ENCODE measurements at regions not wholly inside any gene's neighbourhood (a gene's known extent, or its start where the extent isn't known, plus 50 kb on each side); places are given as distances from the start of the nearest gene placed in this dataset.
"Not testable (repeated sequence)": the region's sequence is repeated elsewhere in the genome, so short reads cannot be mapped to it uniquely, and the experiment has no call there.

DNA sequence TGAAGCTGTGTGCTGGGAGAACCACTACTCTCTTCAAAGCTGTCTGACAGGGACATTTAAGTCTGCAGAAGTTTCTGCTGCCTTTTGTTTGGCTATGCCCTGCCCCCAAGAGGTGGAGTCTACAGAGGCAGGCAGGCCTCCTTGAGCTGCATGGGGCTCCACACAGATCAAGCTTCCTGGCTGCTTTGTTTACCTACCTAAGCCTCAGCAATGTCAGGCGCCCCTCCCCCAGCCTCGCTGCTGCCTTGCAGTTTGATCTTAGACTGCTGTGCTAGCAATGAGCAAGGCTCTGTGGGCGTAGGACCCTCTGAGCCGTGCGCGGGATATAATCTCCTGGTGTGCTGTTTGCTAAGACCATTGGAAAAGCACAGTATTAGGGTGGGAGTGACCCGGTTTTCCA lies 103.3 kb upstream of the SALL1 start:
- DNase-seq (ENCODE audit: low spot score), result not testable (repeated sequence)

DNA sequence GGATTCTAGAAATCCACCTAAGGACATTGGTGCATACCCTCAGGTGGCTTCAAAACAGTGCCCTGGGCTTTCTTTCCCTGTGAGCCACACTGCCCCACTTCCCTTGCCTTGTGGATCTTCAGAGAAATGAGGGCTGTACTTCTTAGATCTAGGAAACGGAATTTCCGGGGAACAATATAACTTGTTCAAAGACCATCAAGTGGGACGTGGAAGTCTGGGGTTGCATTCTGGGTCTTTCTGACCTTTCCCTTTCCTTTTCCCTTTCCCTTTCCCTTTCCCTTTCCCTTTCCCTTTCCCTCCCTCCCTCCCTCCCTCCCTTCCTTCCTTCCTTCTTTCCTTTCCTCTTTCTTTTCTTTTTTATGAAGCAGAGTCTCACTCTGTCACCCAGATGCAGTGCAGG lies 97.1 kb upstream of the SALL1 start:
- DNase-seq (ENCODE audit: low spot score), result no peak

DNA sequence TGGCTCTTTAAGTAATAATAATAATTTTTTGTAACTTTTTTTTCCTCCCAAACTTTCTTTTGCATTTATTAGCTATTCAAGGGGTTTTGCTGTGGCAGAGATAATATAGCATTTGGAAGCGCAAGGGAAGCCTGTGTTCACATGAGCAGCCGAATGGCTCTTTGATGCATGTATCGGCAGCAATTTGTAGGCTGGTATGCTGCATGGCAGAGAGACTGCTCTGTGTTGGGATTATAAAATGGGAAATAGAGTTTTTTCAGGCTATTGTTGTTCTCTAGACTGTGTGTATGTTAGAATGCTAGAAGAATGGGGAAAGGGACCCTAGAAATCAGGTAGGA lies 94.6 kb upstream of the SALL1 start:
- no peak for DNase-seq (ENCODE audit: low spot score)

DNA sequence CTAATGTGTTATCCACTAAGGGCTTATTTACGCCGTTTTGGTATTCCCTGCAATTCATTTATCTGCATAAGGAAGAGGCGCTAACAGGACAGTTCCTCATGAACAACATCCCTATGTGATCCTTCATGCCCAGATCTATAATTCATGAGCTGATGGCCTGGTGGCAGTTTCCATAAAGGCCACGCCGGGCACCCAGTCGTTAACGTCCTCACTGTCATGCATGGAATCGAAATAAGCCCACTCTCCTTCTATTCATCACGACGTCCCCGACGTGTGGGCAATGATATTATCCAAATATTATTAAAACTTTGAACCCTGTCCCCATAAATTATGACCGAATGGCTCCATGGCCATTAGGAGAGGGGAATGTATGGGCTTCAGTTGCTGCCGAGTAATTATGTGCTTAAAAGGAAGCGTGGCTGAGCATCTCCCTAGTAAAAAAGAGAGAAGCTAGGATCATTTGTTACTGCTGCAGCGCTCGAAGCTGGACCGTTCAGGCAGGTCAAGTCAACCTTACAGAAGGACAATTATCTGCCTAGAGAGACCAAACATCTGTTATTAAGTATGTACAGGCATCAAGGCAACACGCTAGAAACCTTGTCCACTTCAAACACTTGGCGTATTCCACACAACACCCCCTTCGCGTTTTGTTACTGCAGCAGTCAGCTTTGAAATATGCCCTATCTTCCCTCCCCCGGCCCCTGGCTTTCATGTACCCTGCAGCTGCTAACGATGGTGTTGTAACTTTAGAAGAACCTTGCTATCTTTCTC lies 94.0 kb upstream of the SALL1 start:
- DNase-seq (ENCODE audit: low spot score), result no peak

DNA sequence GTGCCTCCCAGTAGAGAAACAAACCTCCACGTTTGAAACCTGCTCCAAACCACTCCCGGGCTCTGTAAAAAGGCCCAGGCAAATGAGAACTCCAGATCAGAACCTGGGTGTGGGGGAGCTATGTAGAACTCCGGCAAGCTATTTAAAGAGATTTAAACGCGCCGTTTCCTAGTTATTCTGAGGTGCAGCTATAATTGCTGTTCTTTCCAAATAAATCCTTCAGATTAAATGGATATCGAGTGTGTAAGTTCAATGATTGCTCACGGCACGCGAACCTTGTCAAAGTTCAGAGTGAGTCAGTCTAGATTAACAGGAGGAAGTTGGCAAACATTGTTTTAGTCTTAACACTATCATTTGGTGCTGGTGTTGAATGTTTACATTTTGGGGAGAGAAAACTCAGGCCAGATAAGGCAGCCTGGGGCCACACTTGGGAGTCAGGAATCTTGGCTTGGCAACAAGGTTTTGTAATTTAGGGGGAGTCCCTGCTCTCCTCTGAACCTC lies 92.9 kb upstream of the SALL1 start:
- no peak for DNase-seq (ENCODE audit: low spot score)

- DNase-seq (ENCODE audit: low spot score), result no peak
Measured at GRCh38 chr16:51242296-51242994, 91.4 kb upstream of the SALL1 start.

- no peak for DNase-seq (ENCODE audit: low spot score)
Measured at GRCh38 chr16:51239196-51239595, 88.1 kb upstream of the SALL1 start.

DNA sequence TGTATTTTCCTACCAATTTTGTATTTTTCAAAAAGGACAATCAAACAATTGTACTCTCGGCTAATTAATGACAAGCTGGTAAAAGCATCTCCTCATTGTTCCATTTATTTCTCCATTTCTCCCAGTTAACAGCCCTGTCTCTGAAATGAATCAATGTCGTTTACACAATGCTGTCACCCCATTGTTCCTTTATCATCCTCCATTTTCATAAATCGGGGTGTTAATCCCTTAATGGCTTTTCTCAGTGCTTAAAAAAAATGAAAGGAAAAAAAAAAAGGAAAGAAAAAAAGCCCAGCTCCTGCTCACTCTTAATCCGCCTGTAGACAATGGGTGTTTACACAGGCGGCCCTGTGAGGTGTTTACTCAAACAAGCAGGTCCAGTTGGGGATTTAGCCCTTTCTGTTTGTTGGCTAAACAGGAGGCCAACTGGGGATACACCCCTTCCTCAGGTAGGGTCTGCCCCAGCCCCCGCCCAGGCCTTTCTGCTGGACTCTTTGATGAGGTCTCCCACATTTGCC lies 86.8 kb upstream of the SALL1 start:
- no peak for DNase-seq (ENCODE audit: low spot score)

GRCh38 chr16:51237207-51237606 lies 86.1 kb upstream of the SALL1 start:
- DNase-seq (ENCODE audit: low spot score), result no peak

DNA sequence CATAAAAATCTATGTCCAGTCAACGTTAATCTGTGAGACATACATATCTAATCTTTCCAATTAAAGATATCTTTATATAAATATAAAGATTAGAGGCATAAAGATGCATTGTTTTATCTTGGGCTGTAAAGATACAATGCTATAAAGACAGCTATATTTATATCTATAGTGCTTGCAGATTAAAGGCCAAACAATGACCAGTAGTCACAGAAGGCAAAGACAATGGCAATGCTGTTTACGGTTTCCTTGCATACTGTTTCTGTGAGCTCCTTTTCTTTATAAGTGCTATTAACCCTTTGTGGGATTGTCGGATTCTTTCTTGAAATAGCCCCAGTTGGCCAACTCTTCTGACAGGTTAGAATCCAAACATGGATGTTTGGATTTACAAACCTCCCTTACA lies 85.5 kb upstream of the SALL1 start:
- DNase-seq (ENCODE audit: low spot score), result no peak

- no peak for DNase-seq (ENCODE audit: low spot score)
Measured at GRCh38 chr16:51231702-51232101, 80.6 kb upstream of the SALL1 start.

GRCh38 chr16:51230035-51230434 lies 79.0 kb upstream of the SALL1 start:
- not testable (repeated sequence) for DNase-seq (ENCODE audit: low spot score)

GRCh38 chr16:51228097-51228659 lies 77.1 kb upstream of the SALL1 start:
- no peak for DNase-seq (ENCODE audit: low spot score)

DNA sequence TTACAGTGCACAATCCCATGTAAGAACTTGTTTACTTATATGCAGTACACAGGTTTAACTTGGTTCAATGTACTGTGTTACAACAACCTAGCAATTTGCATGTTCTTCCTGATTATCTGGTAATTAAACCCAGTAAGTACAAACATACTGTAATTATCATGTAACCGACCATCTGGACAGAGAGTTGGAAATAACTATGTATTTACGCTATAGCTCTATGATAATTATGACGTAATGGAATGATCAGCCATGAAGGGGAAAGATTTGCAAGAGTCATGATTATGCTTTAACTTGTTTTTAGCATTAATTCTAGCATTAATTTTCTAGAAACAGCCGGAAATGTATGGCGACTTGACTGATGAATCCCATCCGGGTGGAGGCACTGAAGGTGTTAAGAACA lies 74.8 kb upstream of the SALL1 start:
- no peak for DNase-seq (ENCODE audit: low spot score)

GRCh38 chr16:51224317-51224716 lies 73.2 kb upstream of the SALL1 start:
- DNase-seq (ENCODE audit: low spot score), result no peak

DNA sequence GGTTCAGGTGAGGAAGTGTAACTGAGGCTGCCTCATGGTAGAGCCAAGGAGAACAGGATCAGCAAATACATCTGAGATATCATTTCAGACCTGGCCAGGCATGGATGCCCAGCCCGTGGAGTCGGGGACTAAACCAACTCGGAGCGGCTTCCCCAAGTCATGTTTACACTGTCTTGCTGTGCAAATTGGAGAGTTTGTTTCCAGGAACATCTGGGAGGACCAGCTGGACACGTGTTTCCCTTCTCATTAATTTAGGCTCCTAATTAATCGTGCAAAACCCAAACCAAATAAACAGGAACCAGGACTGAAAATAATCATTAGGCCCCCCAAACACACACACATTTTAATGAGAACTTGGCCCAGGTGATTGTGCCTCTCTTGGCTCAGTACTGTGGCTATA lies 70.9 kb upstream of the SALL1 start:
- no peak for DNase-seq (ENCODE audit: low spot score)

GRCh38 chr16:51211148-51211547 lies 60.1 kb upstream of the SALL1 start:
- no peak for DNase-seq (ENCODE audit: low spot score)

GRCh38 chr16:51210087-51210486 lies 59.0 kb upstream of the SALL1 start:
- no peak for DNase-seq (ENCODE audit: low spot score)

GRCh38 chr16:51201604-51202003 lies 50.5 kb upstream of the SALL1 start:
- no peak for DNase-seq (ENCODE audit: low spot score)

All from RKO (cell line).